ENCODE measurements at regions not wholly inside any gene's neighbourhood (a gene's known extent, or its start where the extent isn't known, plus 50 kb on each side); places are given as distances from the start of the nearest gene placed in this dataset.

GRCh38 chr21:15986277-15986676 is 256.5 kb downstream of the USP25 start:
- TF ChIP-seq CTCF (IDR thresholded peaks at IDR 0.05 in 4 of 5, conservative IDR thresholded peaks at IDR 0.05 in 1 of 5) (no peak), POLR2A (IDR thresholded peaks at IDR 0.05) (no peak)

Data from gastrocnemius medialis (tissue), 4 donors.